Stimulated activated CD4-positive, alpha-beta T cell treated with anti-CD3 and anti-CD28 coated beads, Interleukin-12 subunit alpha, Interleukin-12 subunit beta, amount 100 ng/mL, for 24 hours (primary cell): ENCODE measurements at regions not wholly inside any gene's neighbourhood (a gene's known extent, or its start where the extent isn't known, plus 50 kb on each side); places are given as distances from the start of the nearest gene placed in this dataset.

Experiments used
- DNase-seq, 2 experiments: peaks; one replicate each; pipeline ENCODE4 v3.0.0-alpha.2; 2020; ENCODE audit warnings: low read depth in 2 of 2

DNA sequence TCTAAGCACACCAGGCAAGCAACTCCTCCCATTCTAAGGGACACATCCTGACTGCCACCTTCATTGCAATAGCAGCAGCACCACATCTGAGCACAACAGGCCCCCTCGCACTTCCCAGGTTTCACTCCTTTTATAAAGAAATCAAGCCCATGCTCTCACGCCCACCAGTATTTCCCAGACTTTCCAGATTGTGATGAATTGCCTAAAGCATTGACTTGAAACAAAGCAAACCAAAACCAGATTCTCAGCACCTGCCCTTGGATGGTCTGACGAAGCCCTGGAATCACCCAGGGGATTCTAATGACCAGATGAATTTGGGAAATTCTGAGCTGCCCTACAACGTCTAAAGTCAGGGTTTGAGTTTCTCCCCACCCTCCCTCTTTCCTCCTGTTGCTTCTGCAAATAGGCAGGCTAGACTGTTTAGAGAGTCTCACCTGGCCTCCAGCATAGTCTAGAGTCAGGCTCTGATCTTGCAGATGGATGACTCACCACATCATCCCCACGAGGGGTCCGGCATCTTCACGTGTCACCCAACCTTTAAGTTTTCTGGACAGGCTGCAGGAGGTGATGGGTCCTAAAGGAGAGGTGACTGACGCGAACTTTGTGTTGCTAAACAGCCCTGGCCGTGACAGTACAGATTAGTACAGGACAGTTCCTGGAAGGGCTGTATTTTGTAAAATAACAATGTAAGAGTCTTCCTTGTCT, 198.0 kb downstream of the SKIDA1 start:
- no peak for DNase-seq

GRCh38 chr10:21326594-21327288, 198.7 kb downstream of the SKIDA1 start:
- DNase-seq = no peak

GRCh38 chr10:21318540-21319167, 206.8 kb downstream of the SKIDA1 start:
- DNase-seq = no peak

DNA sequence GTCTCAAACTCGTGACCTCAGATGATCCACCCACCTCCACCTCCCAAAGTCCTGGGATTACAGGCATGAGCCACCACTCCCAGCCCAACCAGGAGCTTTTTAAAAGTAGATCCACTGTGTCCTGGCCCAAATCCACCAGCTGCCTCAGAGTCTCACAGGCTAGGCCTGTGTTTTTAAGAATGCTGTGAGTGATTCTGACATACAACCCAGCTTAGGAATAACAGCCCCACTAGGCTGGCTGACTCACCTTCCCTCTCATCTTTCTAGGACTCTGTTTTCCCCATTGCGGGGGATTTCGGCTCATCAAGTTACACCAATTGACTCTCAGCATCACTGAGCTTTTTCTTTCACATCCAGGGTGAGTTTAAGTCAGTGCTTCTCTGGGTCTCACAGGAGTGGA, 207.6 kb downstream of the SKIDA1 start:
- DNase-seq = no peak

DNA sequence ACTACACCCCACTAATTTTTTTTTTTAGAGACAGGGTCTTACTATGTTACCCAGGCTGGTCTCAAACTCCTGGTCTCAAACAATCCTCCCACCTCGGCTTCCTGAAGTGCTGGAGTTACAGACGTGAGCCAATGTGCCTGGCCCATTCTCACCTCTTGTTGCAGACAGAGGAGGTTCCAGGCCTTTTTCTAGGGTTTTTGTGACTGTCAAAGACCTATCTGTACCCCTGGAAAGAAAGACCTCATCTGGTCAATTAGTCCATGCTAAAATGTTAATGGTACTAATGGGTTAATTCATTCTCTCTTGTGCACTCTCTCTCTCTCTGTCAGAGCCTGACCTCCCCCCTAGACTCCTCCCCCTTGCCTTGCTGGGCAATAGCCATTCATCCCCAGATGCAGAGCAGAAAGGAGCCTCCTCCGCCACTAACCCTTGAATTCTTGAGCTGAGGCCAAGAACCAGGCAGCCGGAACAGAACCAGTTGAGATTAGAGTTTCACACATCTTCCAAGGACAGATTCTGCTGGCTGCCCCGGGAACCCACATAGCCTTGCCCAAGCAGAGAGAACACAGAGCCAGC, 209.7 kb downstream of the SKIDA1 start:
- DNase-seq = no peak

DNA sequence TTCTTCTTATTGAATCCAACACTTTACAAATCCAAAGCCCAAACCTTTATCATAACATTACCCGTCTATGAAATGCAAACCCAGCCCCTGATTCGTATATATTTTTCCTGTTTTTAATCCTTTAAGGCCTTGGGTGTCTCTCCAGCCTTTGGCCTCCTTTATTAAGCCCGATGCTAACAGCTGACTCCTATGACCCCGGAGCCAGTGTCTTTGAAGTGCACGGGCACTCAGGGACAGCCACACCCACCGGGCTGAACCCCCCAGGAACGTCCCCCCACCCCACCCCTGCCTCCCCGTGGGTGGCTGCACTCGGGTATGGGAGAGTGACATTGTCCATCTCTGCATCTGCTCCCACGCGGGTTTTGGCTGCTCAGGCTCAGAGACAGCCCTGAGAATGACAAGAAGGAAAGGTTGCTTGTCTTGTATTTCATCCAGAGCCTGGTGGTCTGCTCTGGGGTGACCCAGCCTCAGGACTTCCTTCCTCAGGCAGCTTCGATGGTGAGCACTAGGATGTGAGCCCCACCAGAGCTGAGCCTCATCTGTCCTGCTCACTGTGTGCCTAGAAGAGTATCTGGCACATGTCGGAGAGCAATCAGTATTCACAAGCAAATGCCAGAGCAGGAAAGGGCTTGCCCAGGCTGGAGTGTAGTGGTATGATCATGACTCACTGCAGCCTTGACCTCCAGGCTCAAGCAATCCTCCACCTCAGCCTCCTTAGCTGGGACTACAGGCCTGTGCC, 210.4 kb downstream of the SKIDA1 start:
- no peak for DNase-seq

- DNase-seq = no peak
These were observed 211.3 kb downstream of the SKIDA1 start for GRCh38 chr10:21314111-21314626.

GRCh38 chr10:21313691-21314090, 211.8 kb downstream of the SKIDA1 start:
- no peak for DNase-seq

DNA sequence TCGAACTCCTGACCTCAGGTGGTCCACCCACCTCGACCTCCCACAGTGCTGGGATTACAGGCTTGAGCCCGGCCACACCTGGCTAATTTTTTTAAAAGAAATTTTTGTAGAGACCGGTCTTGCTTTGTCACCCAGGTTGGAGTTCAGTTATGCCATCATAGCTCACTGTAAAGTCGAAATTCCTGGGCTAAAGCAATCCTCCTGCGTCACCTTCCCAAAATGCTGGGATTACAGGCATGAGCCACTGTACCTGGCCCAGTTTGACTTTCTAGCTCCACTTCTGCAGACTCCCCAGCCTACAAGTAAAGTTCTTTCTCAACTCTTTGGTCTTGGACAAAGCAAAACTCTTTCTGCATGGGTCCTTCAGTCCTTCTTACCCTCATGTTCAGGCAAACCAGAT, 214.1 kb downstream of the SKIDA1 start:
- no peak for DNase-seq

- no peak for DNase-seq
These were observed 216.1 kb downstream of the SKIDA1 start for GRCh38 chr10:21309427-21309826.

- DNase-seq = no peak
These were observed 216.5 kb downstream of the SKIDA1 start for GRCh38 chr10:21308946-21309345.

- DNase-seq = no peak
These were observed 217.5 kb downstream of the SKIDA1 start for GRCh38 chr10:21308018-21308417.

DNA sequence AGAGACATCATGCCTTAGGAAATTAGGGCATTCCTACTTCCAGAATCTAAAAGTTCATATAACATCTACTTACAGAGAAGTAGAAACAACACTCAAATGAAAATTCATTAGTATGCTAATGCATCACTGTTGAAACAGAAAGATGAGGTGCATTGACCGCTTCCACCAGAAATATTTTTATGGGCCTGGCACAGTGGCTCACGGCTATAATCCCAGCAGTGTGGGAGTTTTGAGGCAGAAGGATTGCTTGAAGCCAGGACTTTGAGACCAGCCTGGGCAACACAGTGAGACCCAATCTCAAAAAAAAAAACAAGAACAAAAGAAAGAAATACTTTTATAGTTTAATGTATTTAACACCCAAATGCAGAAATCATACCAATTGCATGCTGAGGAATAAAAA, 220.9 kb downstream of the SKIDA1 start:
- DNase-seq = no peak

GRCh38 chr10:21304198-21304597, 221.3 kb downstream of the SKIDA1 start:
- no peak for DNase-seq

- no peak for DNase-seq
These were observed 224.9 kb downstream of the SKIDA1 start for GRCh38 chr10:21300551-21300950.

DNA sequence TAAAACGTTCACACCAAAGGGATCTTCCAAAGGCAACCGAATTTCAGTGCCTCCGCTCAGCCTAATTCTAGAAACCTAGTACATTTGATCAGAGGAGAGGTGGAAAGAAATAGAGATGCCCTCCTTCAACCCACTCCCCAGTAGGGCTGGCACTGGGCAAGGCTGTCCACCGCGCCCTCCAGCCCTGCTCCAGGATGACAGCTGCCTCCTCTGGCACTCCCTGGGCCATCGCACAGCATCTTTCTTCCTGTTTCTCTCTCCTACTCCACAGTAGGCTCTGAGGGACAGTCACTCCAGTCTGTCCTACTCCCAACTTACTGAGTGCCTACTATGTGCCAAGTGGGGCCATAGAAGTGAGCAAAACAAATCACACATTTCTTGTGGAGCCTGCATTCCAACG, 226.2 kb downstream of the SKIDA1 start:
- no peak for DNase-seq

- DNase-seq = no peak
These were observed 226.8 kb downstream of the SKIDA1 start for GRCh38 chr10:21298701-21299100.

DNA sequence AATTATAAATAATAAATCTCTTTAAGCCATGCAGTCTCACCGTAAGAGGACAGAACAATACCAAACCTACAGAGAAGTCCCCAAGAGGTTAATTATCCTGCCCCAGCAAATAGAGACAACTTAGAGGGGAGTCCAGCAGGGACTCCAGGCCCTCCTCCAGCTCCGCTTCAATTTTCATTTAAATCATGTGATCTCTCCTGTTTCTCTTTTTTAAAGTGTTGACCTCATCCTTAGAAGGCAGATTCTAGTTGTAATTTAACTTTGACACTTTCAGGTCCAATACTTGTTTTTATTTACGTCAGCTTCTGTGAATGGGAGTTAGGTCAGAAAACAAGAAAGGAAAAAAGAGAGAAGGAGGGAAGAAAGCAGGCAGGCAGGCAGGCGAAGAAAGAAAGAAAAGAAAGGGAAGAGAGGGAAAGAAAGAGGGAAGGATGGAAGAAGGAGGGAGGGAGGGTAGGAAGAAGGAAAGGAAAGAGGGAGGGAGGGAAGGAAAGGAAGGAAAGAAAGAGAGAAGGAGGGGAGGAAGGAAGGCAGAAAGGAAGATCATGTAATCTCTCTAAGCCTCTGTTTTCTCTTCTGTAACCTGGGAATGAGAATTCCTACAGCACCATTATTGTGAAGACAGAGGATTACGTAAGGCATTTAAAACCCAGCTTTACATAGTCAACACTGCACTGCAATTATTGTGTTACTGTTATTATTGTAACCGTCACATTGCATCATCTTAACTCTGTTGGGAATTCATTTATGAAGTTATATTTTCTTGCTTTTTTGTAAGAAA, 227.7 kb downstream of the SKIDA1 start:
- no peak for DNase-seq

- no peak for DNase-seq
These were observed 228.7 kb downstream of the SKIDA1 start for GRCh38 chr10:21296575-21297355.
